GM10266 (cell line): ENCODE measurements at regions not wholly inside any gene's neighbourhood (a gene's known extent, or its start where the extent isn't known, plus 50 kb on each side); places are given as distances from the start of the nearest gene placed in this dataset.

Source experiments
- DNase-seq: peaks from one replicate; pipeline ENCODE4 v3.0.0; 2012; ENCODE audit errors: extremely low spot score
- TF ChIP-seq, protein P1 (sequence below): IDR thresholded peaks from 2 replicates; pipeline ENCODE4 v1.5.1; 2012; ENCODE audit warnings: mild to moderate bottlenecking, low read depth; ENCODE audit not compliant: control insufficient read depth, insufficient read depth; ENCODE audit errors: missing control alignments

DNA sequence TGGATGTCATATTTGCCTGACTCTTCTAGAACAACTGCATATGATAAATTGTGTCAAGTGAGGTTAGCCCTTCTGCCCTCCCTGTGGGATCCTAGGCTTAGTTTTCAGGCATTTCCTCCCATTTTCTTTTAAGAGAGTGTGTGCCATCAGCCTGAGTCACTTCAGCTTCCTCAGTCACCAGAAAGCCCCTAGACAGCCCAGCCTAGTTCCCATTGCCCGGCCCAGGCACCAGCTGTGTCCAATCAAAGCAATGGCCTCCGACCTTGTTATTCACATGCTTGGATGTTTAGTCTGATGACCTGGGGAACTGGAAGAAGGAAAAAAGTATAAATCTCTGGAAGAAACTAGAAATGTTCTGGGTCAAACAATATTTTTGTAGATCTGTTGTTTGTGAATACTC is 221.9 kb upstream of the LRIG1 start:
- no peak for DNase-seq
- TF ChIP-seq, protein P1, sequence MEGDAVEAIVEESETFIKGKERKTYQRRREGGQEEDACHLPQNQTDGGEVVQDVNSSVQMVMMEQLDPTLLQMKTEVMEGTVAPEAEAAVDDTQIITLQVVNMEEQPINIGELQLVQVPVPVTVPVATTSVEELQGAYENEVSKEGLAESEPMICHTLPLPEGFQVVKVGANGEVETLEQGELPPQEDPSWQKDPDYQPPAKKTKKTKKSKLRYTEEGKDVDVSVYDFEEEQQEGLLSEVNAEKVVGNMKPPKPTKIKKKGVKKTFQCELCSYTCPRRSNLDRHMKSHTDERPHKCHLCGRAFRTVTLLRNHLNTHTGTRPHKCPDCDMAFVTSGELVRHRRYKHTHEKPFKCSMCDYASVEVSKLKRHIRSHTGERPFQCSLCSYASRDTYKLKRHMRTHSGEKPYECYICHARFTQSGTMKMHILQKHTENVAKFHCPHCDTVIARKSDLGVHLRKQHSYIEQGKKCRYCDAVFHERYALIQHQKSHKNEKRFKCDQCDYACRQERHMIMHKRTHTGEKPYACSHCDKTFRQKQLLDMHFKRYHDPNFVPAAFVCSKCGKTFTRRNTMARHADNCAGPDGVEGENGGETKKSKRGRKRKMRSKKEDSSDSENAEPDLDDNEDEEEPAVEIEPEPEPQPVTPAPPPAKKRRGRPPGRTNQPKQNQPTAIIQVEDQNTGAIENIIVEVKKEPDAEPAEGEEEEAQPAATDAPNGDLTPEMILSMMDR: no peak

DNA sequence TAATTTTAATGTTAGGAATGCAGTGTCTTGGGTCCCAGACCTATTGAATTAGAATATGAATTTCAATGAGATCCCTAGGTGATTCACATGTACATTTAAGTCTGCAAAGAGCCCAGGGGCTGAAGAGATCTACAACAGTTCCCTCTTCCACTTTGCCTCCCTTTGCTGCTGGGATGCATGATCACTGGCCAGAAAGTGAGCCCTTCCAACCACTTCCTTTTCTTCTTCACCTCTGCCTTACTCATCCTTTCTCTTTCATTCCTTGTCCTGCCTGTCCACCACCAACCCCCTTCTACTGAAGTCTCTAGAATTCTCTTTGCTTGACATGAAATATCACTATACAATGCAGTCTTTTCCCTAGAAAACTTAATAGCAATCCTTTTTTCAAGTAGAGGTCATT is 222.4 kb upstream of the LRIG1 start:
- no peak for DNase-seq

DNA sequence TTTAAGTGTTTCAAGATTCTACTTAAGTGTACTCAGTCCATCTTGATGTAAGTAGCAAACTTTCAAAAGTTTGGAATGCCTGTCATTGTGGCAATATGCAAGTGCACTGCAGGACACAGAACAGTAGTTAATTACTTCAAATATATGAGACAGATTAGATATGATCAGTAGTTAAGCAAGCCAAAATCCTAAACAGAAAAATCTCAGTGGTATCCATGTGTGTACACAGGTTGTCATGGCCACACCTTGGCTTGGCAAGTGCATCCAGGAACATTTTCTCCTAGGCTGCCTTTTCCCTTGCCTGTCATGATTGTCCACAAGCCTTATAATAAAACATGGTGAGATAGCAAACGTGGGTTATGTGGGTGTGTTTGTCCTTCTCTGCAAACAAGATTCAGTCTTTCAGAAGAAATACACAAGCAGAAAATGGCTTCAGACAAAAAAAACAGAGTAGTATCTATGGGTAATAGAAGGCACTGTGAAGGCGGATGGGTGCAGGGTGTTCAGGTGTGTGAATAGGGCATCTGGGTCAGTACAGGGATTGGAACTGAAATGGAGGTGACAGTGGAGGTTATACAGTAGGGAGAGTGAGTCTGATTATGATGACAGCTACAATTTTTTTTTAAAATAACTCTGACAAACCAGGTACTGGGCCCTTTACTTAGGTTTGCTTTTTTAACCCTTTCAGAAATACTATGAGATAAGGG is 229.0 kb upstream of the LRIG1 start:
- TF ChIP-seq, protein P1: no peak
- no peak for DNase-seq

More for the DNA sequence above, 222.4 kb upstream of the LRIG1 start:
- TF ChIP-seq, protein P1: no peak

DNA sequence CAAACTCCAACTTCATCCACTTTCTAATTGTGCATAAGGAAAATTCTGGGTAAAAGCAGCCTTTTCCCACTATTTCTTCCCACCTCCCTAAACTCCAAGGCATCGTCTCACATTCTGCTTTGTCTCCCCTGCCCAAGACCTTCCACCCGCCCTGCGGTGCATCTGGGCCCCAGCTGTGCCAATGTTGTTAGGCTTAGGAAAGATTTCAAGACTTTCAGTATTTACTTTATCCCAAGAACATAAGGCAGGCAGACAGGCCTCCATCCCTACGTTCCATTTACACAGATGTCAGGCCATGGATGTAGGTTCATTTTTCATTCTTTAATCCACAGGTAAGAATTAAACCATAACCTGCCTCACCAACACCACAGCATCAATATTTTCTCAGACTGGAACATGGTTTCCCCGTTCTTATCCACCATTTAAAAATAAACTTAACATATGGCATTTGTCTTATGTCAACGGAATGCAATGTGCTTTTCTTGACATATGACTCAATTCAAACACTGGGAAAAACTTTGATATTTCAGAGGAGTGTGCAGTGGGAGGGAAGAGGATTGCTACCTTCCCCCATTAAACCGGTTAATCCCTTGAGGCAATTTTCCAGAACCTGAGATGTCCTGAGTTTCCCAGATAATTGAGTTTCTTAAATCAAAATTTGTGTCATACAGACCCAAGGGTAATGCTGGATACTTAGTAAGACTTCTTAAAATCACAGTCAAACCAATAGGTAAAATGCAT is 238.0 kb upstream of the LRIG1 start:
- DNase-seq: no peak
- TF ChIP-seq, protein P1: no peak

DNA sequence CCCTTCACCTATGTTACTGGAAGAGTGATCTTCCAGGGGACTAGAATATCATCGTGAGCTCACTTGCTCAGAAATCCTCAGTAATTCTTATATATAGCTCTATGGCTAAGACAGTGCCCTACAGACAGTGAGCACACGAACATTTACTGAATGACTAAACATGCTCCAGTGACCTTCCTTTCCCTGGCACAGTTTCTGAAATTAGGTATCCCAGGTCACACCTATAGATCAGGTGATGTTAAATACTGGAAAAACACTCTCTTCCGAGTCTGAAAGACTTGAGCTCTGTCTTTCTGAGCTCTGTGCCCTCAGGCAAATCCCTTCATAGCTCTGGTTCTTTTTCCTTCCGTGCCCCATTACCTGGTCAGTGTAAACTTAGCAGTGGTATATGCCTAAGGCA is 239.4 kb upstream of the LRIG1 start:
- DNase-seq: no peak
- TF ChIP-seq, protein P1: no peak

DNA sequence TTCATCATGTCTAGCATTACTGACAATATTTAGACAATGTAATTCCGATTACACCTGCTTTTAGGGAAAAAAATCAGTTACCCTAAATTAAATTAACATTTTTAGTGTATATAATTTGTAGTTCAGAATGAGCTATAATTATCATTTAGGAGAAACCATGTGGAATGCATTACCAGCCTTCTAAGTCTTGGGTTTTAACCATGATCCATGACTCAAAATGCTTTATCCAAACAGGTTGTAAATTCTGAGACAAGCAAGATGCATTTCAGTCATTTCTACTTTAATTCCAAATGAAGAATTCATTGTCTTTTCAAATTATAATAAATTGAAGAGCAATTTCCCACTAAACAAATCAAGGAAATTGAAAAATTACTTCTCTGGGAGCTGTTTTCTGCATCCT is 243.7 kb upstream of the LRIG1 start:
- TF ChIP-seq, protein P1: no peak
- DNase-seq: no peak

DNA sequence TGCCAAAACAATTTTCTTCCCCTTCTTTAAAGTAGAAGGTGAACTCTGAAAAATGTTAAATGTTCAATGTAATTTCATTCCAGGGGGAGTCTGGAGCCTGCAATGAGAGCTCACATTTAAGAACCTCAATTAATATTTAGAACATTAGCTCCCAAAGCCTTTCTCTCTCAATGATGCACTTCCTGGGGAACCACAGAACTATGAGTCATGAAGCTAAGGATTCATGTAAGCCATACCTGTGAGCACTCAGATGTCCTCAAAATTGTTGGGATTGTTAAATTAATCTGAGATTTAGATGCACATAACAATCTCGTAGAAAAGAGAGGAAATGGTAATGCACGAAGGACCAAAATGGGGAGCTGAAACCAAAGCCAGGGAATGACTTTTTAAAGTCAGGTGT is 244.2 kb upstream of the LRIG1 start:
- no peak for DNase-seq
- TF ChIP-seq, protein P1: no peak
